ENCODE measurements at regions not wholly inside any gene's neighbourhood (a gene's known extent, or its start where the extent isn't known, plus 50 kb on each side); places are given as distances from the start of the nearest gene placed in this dataset.

DNA sequence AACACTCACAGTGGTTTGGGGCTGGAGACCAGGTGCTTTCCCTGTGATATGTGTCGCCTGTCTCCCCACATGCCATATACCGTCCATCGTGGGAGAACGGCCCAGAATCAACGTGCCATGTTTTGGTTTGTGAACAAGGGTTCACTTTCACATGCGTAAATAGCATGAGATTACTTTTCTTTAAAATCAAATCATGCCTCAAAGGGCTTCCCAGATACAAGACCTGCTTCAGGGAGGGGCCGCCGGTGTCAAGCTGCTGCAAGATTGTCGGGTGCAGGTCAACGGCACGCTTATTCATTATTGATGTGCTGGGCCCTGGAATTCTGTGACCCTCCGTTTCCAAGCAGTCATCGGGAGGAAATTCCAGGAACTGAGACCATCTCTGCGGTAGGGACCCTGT is 145.2 kb upstream of the RTL1 start:
- DNase-seq: no peak

DNA sequence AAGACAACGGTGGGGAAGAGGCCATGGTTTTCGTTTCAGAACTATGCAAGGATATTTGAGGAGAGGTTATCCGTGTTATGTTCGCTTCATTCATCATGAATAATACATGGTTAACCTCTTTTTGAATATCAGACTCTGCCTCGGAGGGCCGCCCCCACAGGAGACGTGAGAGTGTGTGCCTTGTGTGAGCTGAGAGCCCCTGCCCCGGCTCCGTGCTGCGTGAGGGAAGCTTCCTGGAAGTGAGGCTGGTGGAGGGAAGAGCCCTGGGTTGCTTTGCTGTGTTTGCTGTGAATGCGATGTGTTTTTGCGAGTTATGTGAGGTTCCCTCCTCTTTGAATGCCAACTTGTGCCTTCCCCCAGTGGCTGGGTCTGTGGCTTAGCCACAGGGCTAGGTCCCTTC is 146.0 kb upstream of the RTL1 start:
- DNase-seq: no peak

DNA sequence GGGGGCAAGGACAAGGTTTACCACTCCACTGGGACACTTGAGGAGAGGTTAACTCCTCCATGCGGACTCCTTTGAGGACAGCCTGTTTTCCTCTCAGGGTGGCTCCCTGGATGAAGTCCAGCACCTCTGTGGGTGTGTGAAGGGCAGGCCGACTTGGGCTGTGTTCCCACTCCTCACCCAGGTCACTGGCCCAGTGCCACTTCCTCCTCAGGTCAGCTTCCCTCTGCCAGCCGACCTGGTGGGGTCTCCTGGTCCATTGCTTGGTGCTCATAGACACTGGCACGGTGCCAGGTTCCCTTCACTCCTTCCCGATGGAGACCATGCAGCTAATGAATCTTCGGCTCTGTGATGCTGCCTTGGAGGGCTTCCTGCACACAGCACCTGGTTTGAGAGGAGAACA is 146.4 kb upstream of the RTL1 start:
- DNase-seq: no peak

DNA sequence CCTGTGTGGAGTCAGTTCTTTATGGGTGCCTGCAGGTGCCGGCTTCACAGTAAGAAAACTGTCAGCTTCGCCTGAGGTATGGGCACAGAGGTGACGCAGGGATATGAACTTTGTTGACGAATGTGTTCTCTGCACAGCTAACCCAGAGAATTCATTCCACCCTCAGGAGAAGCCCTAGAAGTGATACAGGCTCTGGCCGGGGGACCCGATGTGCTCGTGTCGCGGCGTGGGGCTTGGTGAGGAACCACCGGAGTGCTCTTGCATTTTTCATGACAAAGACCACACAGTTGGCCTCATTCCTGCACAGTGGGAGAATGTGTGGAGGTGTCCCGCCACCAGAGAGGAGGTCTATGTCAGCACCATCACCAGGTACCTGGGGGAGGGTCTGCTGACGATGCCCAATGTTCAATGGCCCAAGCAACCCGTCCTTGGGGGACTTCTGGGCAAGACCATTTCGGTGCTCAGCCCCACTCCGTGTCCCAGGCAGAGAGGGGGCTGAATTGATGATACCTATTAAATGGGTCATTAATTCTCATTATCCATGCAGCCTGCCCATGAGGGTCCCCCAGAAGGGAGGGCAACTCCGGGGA is 147.5 kb upstream of the RTL1 start:
- DNase-seq: no peak

DNA sequence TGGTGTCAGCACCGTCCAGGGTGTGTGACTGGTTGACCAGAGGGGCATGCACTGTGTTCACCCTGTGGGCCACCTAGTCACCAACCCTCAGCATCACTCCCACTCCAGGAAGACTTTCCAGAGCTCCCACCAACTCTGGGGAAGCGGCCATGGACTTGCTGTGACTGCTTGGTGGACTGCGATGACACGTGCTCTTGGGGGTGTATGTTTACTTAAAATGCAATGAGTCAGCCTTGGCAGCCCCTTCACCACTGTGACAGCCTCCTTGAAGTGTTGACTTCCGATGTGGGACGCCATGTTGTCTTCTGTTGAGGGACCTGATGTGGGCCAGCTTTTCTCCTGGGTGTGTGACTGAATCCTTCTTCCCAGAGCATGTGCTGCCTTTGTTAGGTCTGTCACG is 151.1 kb upstream of the RTL1 start:
- no peak for DNase-seq

DNA sequence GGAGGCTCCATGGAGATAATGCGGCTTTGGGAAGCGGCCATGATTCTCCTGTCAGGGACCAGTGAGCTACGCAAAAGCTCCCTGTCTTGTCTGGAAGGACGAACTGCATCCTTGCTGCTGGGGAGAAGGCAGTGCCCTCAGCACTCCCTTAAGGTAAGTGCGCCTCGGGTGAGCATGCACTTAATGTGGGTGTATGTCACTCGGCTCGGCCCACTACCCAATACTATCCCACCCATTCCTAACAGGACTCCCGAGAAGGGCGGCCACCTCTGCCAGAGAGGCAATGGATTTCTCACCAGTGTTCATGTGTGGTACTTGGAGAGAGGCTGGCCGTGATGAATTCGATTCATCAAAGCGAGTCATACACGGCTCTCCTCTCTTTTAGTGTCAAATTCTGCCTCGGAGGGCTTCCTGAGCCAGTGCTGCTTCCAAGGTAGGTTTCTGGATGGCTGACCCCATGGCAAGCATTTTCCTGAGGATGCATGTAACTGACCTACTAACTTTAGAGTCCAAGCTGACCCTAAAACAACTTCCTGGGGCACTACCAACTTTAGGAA is 151.7 kb upstream of the RTL1 start:
- DNase-seq: no peak

DNA sequence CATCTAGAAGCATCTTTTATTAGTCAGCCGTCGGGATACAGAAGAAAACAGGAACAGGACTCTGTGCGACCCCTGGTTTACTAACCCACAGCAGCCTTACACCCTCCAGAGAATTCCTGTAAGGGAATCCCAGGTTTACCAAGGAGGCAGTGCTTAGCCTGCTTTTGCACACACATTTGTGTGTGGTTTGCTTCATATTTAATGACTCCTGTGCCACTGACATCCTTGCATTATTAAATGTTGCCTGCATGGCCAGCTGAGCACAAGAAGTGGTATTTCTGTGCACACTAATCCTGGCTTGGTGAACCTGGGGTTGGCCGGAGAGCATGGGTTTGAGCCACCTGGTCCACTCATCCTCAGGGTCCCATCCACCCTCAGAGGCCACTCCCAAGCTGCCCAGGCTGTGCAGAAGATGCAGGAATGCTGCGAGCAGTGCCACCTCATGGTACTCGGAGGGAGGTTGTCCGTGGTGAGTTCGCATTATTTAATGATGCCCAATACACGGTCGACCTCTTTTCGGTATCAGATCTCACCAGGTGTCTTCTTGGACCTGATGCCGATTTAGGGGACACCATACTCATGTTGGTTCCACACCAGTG is 152.4 kb upstream of the RTL1 start:
- no peak for DNase-seq

DNA sequence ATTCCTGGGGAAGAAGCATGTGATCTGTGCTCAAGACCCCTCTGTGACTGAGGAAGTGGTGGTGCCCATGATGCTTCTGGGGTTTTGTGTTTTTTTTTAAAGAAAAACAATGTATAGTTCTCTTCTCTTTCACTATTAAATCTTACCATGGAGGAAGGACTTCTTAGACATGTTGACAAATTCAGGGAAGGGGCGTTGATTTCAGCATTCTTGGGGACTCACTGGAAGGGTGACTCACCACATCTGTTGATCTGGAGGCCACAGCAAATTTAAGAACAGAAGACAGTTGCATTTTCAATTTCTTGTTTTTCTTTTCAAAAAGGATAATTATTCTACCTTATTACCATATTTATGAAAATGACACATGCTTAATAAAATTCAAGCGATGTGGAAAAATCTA is 152.9 kb upstream of the RTL1 start:
- DNase-seq: no peak

DNA sequence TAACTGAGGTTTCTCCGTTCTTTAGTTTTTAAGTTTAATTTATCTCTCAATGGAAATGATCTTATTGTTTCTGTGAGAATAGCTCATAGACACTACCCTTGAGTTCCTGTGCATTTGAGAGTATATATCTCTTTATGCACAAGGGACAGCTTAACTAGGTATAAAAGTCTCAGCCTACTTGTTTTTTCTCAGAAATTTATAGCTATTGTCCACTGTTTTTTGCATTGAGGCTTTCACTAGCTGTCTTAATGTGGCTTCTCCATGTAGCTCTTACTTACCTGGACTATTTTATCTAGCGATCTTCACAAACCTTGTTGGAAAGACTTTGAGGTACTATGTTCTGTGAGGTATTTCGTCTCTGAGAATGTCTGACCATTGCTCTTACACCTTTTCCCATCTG is 153.9 kb upstream of the RTL1 start:
- no peak for DNase-seq

DNA sequence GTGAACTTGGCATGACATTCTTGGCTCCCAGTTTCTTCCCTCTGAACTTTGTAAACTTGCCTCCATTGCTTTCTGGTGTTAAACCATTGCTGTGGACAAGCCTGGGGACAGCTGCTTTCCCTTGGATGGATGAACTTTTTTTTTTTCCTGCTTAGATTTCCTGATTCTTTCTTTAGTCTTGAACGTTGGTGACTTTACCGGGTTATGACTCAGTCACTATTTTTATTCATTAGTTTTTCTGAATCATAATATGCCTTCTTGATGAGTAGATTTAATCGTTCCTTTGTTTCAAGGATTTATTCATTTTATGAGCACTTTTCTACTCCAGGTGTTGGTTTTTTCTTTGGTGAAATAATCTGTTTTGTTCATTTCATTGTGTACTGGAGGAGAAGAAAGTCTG is 155.0 kb upstream of the RTL1 start:
- no peak for DNase-seq

DNA sequence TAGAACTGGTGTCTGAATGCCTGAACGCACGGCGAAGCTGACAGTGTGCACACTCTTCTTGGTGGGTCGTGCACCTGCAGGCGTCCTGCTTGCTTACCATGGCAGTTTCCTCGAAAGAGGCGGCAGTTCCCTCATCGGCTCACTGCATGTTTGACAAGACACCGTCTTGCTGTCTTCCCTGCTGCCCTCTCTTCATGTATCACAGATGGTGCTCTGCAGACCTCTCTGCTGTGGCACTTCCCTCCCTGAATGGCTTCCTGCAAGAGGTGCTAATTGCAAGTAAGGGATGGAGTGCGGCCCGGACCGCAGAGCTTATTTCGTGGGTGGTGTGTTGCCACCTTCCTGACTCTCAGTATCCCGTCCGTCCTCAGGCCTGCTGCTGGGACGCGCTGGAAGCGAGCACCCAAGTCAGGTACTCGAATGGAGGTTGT is 156.7 kb upstream of the RTL1 start:
- no peak for DNase-seq

DNA sequence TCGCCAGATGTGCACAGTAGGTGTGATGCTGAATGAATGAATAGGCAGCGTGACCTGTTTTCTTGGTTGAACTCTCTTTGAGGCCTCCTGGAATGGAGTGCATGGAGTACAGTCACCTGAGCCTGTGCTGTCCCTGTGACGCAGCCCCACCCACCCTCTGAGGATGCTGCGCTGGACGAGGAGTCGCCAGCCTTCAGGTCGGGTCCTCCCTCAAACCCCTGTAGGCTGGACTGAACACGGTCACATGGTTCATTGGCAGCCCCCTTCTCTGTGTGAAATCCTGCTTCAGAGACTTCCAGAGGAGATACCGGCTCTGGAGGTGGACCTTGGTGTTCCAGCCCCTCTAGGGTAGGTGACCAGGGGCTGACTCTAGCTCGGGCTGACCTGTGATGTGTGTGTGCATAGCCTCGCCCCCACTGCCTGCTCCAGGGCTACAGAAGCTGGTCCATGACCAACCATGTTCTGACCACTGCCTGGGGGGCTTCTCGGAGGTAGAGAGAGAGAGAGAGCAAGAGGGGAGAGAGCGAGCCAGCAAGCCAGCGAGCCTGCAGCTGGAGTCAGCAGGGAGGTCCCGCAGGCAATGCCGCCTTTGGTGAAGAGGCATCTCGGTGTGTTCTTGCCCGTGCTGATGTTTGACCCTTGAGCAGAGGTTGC is 158.0 kb upstream of the RTL1 start:
- no peak for DNase-seq

DNA sequence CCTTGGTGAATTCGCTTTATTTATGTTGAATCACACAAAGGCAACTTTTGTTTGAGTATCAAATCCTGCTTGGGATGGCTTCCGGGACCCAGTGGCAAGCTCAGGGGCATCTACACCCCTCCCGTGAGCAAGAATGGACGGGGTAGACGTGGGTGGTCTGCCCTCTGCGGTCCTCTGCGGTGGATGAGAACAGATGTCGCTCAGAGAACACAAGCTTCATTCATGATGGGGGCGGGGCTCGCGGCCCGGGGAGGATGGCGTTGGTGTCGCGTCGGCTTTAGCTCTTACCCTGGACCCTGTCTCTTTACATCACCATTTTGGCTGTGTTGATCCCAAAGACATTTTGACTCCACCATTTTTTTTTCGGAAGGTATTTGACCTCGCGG is 158.5 kb upstream of the RTL1 start:
- no peak for DNase-seq

DNA sequence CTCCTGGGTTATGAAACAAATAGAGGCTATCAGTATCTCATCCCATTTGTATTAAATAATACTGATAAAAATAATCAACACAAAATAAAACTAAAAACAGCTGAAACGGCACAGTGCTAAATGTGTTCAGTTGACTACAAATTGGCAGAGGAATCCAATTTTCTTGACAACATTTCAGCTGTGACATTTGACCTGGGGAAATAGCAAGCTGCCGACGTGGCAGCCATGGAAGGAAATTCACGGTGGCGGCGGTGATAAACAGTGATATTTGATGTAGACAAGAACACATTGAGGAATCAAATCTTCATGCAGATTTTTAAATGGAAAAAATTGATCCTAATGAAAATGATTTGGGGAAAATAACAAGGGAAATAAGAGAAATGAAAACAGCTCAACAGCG is 159.1 kb upstream of the RTL1 start:
- DNase-seq: no peak

DNA sequence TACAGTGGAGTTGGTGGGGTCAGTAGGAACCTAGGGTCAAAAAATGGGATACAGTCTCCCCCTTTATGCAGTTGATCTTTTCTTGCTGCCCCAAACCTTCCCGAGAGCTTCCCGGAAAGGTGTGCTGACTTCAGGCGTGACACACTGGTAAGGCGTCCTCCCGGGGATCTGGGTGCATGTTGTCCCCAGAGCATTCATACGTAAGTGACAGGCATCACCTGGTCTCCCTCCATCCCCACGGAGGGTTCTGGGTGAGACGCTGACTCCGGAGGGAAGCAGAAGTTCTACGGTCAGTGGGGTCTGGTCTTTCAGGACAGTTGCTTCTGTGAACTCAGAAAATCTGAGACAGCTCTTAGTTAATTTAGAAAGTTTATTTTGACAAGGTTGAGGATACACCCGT is 159.6 kb upstream of the RTL1 start:
- DNase-seq: no peak

DNA sequence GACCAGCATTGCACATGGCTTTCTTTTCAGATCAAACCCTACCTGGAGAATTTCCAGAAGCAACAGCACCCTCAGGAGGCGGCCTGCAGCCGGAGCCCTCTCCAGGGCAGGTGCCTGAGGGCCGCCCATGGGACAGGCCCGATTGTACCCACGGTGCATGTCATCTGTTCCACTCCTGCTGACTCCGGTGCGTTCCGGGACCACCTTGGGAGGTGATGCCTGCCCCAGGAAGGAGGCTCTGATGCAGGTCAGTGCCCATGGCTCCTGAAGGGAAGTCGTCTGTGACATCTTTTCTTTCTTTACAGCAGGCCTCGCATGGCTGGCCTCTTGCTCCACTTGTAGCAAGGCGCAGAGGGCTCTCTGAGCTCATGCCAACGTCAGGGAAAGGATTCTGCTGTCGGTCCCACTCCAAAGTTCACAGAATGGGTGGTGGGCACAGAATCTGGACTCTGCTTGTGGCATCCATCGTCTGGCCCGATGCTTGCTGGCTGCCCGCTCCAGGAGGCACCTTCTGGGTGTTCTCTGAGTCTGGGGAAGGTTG is 160.7 kb upstream of the RTL1 start:
- no peak for DNase-seq

DNA sequence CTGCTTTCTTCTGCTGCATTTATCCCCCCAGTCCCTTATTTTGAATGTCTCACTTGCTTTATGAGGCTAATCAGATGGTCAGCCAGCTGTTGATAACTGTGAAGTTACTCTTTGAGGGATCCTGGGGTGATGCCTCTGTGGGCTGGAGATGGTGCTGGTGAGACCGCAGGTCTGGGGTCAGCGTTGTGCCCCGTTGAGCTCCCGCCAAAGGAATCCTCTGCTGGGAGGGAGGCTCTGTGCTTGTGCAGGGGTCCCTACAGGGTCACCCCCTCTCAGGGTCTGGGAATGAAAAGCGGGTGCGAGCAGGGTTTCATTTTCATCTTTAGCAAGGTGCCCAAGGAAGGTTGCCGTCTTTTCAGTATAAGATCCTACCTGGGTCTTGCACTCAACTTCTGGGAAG is 161.2 kb upstream of the RTL1 start:
- no peak for DNase-seq

DNA sequence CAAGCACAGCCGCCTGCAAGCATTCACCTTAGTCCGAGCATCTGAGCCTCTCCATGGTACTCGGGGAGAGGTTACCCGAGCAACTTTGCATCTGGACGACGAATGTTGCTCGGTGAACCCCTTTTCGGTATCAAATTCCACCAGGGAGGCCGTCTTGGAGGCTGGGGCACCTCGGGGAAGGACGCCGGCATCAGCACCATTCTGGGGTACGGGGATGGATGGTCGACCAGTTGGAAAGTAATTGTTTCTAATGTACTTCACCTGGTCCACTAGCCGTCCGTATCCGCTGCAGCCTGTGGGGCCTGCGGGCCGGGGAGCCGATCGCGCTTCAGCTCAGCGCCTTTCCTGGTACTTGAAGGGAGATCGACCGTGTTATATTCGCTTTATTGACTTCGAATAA is 161.7 kb upstream of the RTL1 start:
- DNase-seq: no peak

DNA sequence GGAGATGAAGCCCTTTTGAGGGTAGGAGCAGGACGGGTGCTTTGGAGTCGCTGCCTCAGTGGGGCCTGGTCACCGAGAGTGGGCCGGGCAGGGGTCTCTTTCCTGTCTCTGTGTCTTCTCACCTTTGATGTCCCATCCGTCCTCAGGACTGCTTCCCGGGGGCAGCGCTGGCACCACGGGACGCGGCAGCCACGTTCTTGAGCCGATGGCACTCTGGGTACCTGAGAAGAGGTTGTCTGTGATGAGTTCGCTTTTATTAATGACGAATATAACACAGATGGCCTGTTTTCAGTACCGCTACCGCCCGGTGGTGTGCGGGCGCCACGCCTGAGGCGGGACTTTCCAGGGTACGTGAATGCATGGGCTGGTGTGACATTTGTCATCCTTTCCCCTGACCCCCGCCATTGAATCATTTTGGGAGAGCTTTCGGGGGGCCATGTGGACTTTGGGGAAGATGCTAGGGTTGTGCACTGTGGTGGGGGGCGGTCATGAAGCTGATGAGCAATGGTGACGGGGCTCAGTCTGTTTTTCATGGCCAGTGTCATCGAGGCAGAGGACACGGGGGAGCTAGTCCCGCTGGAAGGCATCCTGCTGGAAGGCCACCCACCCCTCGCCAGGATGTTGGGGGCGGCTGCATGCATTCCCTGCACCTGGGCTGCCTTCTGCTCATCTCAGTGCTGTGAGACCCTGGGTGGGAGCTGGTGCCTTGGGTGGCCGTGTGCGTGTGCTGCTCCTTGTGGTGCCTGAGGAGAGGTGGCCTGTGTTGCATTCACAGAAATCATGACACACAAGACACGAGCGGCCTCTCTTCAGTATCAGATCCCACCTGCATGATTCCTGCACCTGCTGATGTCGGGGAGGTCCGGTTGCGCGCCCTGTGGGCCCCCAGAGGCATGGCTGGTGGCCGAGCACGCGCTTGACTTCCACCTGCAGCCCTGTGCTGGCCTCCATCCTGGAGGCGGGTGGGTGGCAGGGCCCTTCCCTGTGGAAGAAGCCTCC is 162.5 kb upstream of the RTL1 start:
- no peak for DNase-seq

DNA sequence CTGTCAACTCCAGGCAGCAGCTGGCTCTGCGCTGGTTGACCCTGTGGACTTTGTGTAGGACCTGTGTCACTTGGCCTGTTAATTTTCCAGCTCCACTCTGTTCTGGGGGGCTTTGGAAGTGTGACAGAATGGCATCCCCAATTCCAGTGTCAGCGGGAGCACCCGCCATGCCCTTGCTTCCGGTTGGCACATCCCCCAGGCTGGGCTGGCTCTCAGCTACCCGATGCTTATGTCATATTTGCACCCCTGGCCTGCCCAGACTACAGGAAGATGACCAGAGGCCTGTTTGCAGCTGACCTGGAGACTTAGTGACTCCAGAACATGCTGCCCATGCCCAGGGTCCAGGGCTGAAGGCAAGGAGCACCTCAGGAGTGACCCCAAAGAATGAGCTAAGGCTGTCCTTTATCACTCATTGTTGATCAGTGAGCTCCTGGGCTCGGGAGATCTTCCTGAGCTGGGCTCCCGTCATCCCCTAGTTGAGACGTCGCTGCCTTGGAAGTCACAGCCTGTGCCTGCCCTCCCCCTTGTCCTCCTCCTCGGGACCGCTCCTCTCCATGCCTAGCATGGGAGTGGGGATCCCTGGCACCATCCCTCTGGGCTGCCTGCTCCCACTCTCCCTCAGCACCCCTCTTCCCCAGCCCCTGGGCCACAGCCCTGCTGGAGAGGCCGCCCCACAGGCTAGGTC is 163.4 kb upstream of the RTL1 start:
- no peak for DNase-seq

DNA sequence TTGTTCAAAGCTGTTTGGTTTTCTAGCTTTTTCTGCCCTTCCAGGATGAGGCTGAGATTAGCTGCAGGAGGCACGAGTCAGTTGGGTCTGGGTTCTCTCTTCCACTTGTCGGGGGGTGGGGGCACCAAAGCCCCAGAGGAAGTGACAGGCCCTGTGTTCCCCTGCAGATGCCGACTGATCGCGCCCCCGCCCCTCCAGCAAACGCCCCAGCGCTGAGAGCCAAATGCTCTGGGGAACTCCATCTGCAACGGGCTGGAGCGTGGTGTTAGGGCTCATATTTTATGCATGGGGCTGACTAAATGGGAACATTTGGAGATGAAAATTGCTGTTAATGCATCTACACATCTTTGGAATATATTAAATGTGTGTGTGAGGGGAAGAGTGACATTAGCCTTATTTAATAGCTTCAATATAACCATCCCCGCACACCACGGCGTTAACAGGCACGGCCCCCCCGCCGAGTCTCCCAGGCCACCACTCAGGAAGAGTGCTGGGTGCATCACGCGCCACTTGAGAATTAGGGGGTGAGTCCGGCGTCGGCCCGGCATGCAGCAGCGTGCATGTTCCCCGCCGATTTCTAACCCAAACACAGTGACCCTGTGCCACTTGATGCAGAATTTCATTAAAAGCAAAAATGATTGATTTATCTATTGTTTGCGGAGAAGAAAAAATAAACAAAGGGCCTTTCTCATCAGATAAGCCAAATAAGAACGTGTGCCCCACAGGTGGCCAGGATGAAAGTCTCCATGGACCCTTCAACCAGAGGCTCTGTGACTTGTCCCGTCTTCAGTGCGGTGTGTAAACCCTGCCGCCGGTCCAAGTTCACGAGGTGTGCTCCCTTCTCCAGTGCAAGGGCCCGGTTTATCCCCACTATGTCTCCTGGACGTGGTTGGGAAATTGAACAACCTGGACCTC is 165.0 kb upstream of the RTL1 start:
- DNase-seq: no peak

DNA sequence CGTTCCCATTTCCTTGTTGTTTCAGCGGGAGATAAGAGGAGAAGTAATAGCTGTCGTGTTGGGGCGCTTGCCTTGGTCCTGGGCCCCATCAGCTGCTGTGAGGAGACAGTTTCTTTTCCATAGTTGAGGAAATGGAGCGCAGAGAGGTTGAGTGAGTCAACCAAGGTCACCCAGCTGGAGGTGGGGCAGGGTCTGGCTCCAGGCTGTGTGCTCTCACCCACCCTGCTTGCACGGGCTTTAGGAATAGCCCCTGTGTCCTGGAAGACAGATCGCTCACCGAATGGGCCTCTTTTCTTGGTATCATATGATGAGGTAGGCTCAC is 165.7 kb upstream of the RTL1 start:
- DNase-seq: no peak
